ENCODE measurements at regions not wholly inside any gene's neighbourhood (a gene's known extent, or its start where the extent isn't known, plus 50 kb on each side); places are given as distances from the start of the nearest gene placed in this dataset.

- no peak overlapping the region for H3K4me3 ChIP-seq (ENCODE audit: low read length)
- DNase-seq (ENCODE audit: low read depth) = no peak
- no peak for TF ChIP-seq CTCF (conservative IDR thresholded peaks at IDR 0.05; ENCODE audit: low read length)
These were observed 148.0 kb downstream of the CTTN start for GRCh38 chr11:70546191-70546940.

DNA sequence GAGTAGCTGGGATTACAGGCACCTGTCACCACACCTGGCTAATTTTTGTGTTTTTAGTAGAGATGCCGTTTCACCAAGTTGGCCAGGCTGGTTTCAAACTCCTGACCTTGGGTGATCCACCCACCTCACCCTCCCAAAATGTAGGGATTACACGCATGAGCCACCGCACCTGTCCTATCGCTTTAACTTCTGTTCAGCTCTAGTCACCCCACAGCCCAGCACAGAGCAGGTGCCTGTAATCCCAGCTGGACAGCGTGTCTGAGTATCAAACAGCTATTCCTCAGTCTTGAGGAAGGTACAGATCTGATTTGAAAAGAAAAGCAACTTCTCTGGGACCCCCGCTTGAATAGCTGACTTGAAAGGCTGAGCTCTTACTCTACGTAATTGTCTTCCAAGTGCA, 149.1 kb downstream of the CTTN start:
- no peak for TF ChIP-seq CTCF (conservative IDR thresholded peaks at IDR 0.05; ENCODE audit: low read length)
- DNase-seq (ENCODE audit: low read depth) = no peak
- no peak overlapping the region for H3K4me3 ChIP-seq (ENCODE audit: low read length)

GRCh38 chr11:70547821-70548670, 149.7 kb downstream of the CTTN start:
- TF ChIP-seq CTCF (conservative IDR thresholded peaks at IDR 0.05; ENCODE audit: low read length) = no peak
- H3K4me3 ChIP-seq (ENCODE audit: low read length) = no peak overlapping the region
- DNase-seq (ENCODE audit: low read depth) = no peak

GRCh38 chr11:70548976-70549375, 150.6 kb downstream of the CTTN start:
- DNase-seq (ENCODE audit: low read depth) = no peak
- no peak overlapping the region for H3K4me3 ChIP-seq (ENCODE audit: low read length)
- TF ChIP-seq CTCF (conservative IDR thresholded peaks at IDR 0.05; ENCODE audit: low read length) = no peak

- H3K4me3 ChIP-seq (ENCODE audit: low read length) = no peak overlapping the region
- no peak for DNase-seq (ENCODE audit: low read depth)
- no peak for TF ChIP-seq CTCF (conservative IDR thresholded peaks at IDR 0.05; ENCODE audit: low read length)
These were observed 151.1 kb downstream of the CTTN start for GRCh38 chr11:70549386-70549785.

DNA sequence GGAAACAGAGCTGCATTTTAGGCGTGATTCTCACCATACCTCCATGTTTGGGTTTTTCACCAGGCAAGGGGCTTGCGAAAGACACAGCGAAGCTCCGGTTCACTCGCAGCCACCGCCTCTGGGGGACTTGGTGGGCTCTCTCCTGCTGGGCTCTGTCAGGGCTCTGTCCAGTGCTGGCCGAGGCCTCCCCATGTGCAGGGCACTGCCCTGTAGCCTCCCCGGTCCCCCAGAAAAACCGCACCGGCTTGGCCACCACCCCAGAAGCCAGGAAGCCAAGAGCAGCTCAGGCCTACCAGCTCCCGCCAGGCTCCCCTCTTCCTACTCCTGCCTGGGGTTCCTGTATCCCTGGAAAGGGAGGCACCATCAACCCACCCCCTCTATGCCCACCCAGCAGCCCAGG, 151.5 kb downstream of the CTTN start:
- no peak for TF ChIP-seq CTCF (conservative IDR thresholded peaks at IDR 0.05; ENCODE audit: low read length)
- H3K4me3 ChIP-seq (ENCODE audit: low read length) = no peak overlapping the region
- DNase-seq (ENCODE audit: low read depth) = no peak
